ENCODE measurements at regions not wholly inside any gene's neighbourhood (a gene's known extent, or its start where the extent isn't known, plus 50 kb on each side); places are given as distances from the start of the nearest gene placed in this dataset.

GRCh38 chr5:158435161-158435616, 576.2 kb upstream of the CLINT1 start:
- no peak for DNase-seq

DNA sequence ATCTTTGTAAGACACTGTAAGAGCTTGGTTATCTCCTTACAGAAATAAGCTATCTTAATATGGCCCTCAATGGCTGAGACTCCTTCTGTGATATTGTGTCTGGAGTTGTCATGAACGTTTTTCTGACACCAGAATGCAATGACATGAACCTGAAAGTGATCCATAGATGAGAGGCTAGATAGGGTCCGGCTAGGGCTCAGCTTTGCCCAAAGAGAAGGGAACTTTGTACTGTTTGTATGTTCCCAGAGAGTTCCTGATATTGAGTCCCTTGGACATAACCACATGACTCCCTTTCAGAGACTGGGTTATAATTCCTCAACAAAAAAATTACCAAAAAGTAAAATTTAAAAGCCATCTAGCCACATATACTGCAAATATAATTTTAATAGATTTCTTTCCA, 575.8 kb upstream of the CLINT1 start:
- no peak for DNase-seq

- no peak for DNase-seq
Measured at GRCh38 chr5:158433634-158434033, 574.7 kb upstream of the CLINT1 start.

DNA sequence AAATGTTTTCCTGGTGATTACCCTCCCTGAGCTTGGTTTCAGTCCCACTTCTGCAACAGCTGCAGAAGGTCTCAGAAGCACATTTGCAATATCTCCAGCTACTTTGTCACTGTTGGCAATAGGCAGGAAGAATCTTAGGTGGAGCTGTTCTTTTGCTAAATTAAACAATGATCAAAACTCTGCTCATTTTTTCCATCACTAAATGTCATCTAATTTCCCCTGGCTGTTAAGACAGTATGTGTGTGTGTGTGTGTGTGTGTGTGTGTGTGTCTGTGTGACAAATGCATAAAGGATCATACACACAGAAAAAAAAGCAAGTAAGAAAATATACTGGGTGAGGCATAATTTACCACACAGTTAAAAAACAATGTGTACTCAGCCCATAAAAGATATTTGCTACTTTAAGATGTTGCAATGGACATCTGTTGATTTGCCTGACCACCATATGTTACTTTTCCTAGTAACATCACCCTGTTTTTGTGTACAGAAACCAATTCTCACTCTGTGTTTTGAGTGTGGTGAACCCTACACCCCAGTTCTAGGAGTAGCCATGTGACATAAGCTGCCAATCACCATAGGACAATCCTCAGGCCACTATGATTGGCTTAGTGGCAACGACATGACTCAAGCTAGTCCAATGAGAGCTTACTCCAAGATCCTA, 572.6 kb upstream of the CLINT1 start:
- no peak for DNase-seq

- no peak for DNase-seq
Measured at GRCh38 chr5:158430798-158431167, 571.8 kb upstream of the CLINT1 start.

DNA sequence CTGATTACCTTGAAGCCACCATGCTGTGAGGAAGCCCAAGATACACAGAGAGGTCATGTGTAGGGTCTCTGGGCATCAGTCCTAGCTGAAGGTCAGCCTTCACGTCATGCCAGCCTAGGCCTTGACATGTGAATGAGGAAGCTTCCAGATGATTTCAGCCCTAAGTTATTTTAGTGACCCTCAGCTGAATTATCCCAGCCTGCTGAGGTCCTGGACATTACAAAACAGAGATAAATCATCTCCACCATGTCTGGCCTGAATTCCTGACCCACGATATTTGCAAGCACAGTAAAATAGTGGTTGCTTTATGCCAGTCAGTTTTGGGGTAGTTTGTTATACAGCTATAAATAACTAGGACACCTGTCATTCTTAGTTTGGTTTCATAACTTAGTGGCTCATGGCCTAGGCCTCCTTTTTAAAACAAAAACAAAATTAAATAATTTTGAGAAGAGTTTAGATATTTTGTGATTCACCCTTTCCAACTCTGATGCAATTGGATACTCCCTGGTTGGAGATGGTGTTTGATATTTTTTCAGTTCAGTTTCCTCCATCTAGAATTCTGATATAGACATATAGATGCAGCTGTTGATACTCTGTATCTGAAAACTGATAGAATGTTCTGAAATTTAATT, 571.3 kb upstream of the CLINT1 start:
- DNase-seq = no peak

DNA sequence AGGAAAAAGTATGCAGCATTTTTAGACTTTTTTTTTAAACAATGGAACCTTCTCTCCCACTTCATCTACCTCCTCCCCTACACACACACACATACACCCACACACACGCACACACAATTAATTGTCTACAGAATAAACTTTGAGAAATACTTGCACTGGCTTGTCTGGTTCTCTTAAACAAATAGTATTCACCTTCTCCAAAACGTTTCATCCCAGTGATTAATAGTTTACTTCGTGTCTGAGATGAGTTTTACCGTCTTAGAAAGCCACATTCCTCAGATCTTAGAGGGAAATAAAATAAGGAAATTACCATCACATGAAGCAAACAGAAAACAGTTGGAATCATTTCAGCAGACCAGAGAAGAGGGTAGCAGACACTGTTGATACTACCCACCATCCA, 570.6 kb upstream of the CLINT1 start:
- DNase-seq = no peak

DNA sequence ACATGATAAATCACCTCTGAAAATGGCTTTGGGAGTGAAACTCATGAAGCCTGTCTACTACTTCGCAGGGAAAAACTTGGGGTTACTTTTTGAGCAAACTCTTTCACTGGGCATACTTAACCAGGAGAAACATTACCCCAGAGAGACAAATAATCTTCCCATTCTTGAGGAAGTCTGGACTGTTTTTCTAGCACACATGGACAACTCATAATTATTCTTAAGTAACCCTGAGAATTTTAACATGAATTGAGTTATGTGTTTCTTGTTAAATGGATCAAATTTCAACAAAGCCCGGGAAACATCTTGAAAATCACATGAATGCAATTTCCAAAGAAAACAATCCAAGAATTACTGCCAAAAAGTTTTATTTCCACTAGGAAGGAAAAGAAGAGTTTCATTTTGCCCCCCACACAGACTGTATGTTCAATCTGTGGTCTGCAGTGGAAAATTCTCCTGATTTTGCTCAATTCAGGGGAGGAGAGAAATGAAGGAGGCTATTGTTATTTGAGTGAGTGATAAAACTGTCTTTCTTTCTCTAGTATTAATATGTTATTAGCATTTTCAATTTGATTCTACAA, 564.8 kb upstream of the CLINT1 start:
- DNase-seq = no peak

DNA sequence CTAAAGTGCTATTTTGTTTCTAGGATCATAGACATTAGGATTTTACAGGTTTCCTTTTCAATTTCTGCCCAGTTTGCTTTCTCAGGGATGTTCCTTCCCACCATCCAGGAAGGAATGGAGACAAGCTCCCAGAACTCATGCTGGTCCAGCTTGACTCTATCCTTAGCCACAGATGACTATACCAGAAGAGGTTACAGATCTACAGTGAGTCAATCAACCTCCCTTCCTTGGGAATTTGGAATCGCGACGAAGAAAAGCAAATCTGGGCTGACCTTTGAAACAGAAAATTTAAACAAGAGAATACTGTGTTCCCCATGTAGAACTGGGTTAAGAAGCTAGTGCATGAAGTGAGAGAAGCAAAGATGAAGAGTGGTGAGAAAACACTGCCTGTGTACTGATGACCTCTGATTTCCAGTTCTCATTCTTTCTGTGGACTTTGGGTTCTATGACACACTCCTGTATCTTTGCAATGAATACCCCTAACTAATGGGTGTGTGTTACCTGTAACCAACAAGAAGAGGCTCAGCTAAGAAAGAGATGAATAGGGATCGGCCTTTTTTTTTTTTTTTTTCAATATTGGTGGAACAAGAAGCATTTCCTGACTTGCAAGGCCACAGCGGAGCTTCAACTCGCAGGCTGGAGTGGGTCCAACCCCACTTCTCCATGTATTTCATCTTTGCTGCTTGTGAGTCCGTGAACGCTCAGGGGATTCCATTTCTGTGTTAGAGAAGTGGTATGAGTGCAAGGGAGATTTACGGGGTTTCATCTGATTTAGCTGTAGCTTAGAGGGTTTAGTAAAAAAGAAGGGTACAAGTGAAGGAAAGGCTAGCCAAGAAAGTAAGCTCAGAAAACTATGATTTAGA, 563.9 kb upstream of the CLINT1 start:
- no peak for DNase-seq

DNA sequence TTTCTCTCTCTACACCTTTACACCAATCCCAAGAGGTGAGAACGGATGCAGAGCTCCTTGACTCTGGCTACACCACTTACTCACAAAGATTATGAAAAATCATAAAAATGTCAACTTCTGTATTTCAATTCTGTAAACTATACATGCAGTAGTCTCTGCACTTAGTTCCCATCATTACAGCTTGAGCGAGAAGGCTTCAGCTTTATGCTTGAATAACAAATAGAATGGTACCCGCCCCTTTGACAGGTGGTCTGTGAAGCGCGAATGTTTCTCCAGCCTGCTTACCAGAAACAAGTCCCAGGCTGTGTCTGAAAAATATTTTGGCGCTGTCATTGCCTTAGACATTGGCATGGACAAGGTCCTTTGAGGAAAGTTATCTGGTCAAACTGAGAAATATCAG, 562.4 kb upstream of the CLINT1 start:
- DNase-seq = no peak

DNA sequence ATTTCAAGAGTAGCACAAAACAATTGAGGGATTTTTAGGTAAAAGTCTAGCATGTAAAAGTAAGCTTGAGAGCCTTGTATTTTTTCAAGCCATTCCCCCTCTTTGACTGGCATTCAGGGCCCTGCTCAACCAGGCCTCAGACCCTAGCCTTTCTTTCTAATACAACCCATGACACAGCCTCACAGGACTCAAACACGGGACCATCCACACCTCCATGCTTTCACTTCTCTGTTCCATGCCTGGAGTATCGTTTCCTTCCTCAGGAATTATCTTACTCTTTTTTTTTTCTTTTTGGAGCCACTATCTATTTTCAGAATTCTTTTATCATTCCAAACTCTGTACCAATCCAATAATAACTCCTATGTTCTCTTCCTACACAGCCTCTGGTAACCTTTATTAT, 560.2 kb upstream of the CLINT1 start:
- no peak for DNase-seq

- DNase-seq = no peak
Measured at GRCh38 chr5:158414780-158415179, 555.8 kb upstream of the CLINT1 start.

DNA sequence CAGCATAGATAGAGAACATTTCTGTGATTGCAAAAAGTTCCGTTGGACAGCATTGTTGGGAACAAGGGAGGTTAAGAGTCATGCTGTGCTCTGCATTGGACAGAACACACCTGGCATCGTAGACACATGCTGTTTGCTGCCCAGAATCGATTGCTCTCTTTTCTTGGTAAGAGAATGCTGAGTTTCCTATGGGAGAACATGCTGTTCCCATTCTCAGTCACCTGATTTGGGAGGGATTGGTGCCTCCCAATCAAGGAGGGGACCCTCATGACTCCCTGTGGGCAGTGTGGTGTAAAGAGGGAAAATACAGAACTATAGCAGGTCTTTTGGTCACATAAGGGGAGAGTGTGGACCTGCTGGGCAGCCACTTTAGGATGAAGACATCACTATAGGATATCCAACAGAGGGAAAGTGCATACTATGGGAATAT, 555.4 kb upstream of the CLINT1 start:
- DNase-seq = no peak

- DNase-seq = no peak
Measured at GRCh38 chr5:158413122-158413680, 554.3 kb upstream of the CLINT1 start.

GRCh38 chr5:158410976-158411375, 552.0 kb upstream of the CLINT1 start:
- DNase-seq = no peak

DNA sequence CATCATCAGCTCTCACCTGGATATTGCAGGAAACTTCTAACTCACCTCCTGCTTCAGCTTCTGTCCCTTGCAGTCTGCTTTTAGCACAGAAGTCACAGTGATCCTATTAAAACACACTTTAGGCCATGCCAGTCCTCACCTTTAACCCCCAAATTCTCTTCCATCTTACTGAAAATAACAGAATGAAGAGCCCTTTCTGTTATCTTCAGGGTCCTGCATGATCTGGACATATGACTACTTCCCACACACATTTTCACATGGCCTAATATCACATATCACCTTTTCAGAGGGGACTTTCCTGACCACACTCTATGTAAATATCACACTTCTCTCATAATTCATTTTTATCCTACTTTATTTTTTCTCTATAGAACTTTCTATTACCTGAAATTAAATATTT, 550.6 kb upstream of the CLINT1 start:
- DNase-seq = no peak

- DNase-seq = no peak
Measured at GRCh38 chr5:158407824-158408195, 548.9 kb upstream of the CLINT1 start.

GRCh38 chr5:158406884-158407823, 548.2 kb upstream of the CLINT1 start:
- no peak for DNase-seq

- no peak for DNase-seq
Measured at GRCh38 chr5:158398360-158399201, 539.6 kb upstream of the CLINT1 start.

GRCh38 chr5:158397278-158397677, 538.3 kb upstream of the CLINT1 start:
- DNase-seq = no peak

DNA sequence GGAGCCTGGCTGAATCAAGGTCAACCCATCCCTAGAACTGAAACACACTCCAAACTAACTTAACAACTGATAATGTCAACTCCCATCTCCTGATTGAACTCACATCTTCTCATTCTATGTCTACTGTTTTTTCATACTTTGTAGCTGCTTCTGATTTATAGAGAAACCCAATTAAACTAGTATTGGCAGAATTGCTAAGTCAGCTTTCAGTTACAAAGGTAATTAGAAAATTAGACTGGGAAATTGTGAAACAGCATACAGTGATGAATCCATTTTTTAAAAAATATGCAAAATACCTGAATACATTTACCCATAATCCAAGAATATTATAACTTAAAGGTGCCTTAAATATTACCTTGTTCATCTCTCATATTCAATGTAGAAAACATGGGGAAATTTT, 535.2 kb upstream of the CLINT1 start:
- DNase-seq = no peak

All from OCI-M1 (cell line).